Adrenal gland (tissue), 5 donors: ENCODE measurements at regions not wholly inside any gene's neighbourhood (a gene's known extent, or its start where the extent isn't known, plus 50 kb on each side); places are given as distances from the start of the nearest gene placed in this dataset.

ENCODE experiments used
- CTCF ChIP-seq, 6 experiments: fragments of 450-650 bp in 4 of 6; fragments of 200-600 bp in 2 of 6; sonication (generic) in 1 of 6; IDR thresholded peaks; 1 replicate in 5 of 6; 2 replicates in 1 of 6; pipeline versions ENCODE4 v1.5.1 to v1.8.0; 2016 to 2021; ENCODE audit warnings: antibody characterized with exemption in 6 of 6, mild to moderate bottlenecking in 2 of 6, moderate library complexity in 1 of 6
- POLR2A ChIP-seq, 2 donors: fragments of 450-650 bp; IDR thresholded peaks; one replicate each; pipeline ENCODE4 v1.6.1; 2017; ENCODE audit warnings: antibody characterized with exemption in 2 of 2, mild to moderate bottlenecking in 2 of 2, moderate library complexity in 1 of 2
- donor health status: DM: no; HTN: no; CAD: no.

- TF ChIP-seq POLR2A (IDR thresholded peaks at IDR 0.05) (no peak), CTCF (IDR thresholded peaks at IDR 0.05) (no peak)
Observed at GRCh38 chr1:99173900-99174299, 90.4 kb upstream of the PLPPR4 start.
